ENCODE measurements at regions not wholly inside any gene's neighbourhood (a gene's known extent, or its start where the extent isn't known, plus 50 kb on each side); places are given as distances from the start of the nearest gene placed in this dataset.

GRCh38 chr3:118791246-118791645 lies 243.4 kb downstream of the IGSF11 start:
- TF ChIP-seq CTCF (IDR thresholded peaks at IDR 0.05) (no peak), POLR2A (IDR thresholded peaks at IDR 0.05) (no peak)

Measured in lower leg skin (tissue), 3 donors.